ENCODE measurements at regions not wholly inside any gene's neighbourhood (a gene's known extent, or its start where the extent isn't known, plus 50 kb on each side); places are given as distances from the start of the nearest gene placed in this dataset.

- Mint-ChIP-seq H3K27ac (no peak overlapping the region), H3K36me3 (ENCODE audit: insufficient read depth in 1 of 3, low read depth in 3 of 3) (no peaks in the 10 kb centered on the region; a peak in 1 of 7 replicates), H3K4me3 (no peak overlapping the region; a peak in 1 of 5 replicates), H3K9me3 (no peaks in the 10 kb centered on the region; a peak in 1 of 5 replicates), H3K27me3 (ENCODE audit: low read depth) (no peaks in the 10 kb centered on the region), H3K4me1 (peaks cover 6 to 11% of the 10 kb centered on the region in 2 experiments)
- Histone ChIP-seq H4K20me1 (ENCODE audit: control insufficient read depth, insufficient read depth, insufficient read length) (no peaks in the 10 kb centered on the region), H3K4me1 (ENCODE audit: insufficient read depth, low read length) (no peaks in the 10 kb centered on the region), H3K79me1 (ENCODE audit: insufficient read depth, low read depth, low read length, poor library complexity, severe bottlenecking) (no peaks in the 10 kb centered on the region), H2BK15ac (ENCODE audit: low read depth, low read length) (no peak overlapping the region), H4K8ac (replicated peaks; ENCODE audit: insufficient read length, low read depth, low read length) (no peak overlapping the region), H2BK20ac (ENCODE audit: low read depth, low read length, poor library complexity, severe bottlenecking) (no peak overlapping the region), H3K4me2 (ENCODE audit: insufficient read depth, insufficient read length, low read length) (no peak overlapping the region), H3K18ac (ENCODE audit: insufficient read length, low read depth, low read length) (no peak overlapping the region), H2AFZ (ENCODE audit: low read length) (no peak overlapping the region), H3K27me3 (ENCODE audit: insufficient read depth, low read length) (no peaks in the 10 kb centered on the region), H3T11ph (ENCODE audit: low read length) (no peak overlapping the region), H3K4ac (ENCODE audit: low read depth, low read length) (no peak overlapping the region), H3K23me2 (ENCODE audit: insufficient read length, low read depth, low read length, poor library complexity, severe bottlenecking) (no peaks in the 10 kb centered on the region), H3K79me2 (ENCODE audit: insufficient read depth, low read length) (no peaks in the 10 kb centered on the region), H2BK5ac (ENCODE audit: insufficient read length, low read length) (no peak overlapping the region), H3K56ac (ENCODE audit: insufficient read length, low read depth, low read length) (no peak overlapping the region), H4K91ac (ENCODE audit: insufficient read length, low read depth, low read length) (no peak overlapping the region), H2BK12ac (ENCODE audit: insufficient read length, low read depth, low read length) (no peak overlapping the region), H4K5ac (ENCODE audit: insufficient read length, low read depth, low read length) (no peak overlapping the region), H3K9ac (ENCODE audit: extremely low read depth, insufficient read length, low read length) (no peak overlapping the region), H3K27ac (ENCODE audit: insufficient read length, low read depth, low read length) (no peak overlapping the region), H3K23ac (ENCODE audit: insufficient read length, low read depth, low read length) (no peak overlapping the region), H2AK5ac (ENCODE audit: insufficient read length, low read length) (no peak overlapping the region), H3K9me3 (ENCODE audit: control insufficient read depth, low read depth, low read length) (no peaks in the 10 kb centered on the region), H2BK120ac (ENCODE audit: low read depth, low read length, poor library complexity, severe bottlenecking) (no peak overlapping the region), H3K14ac (ENCODE audit: insufficient read depth, low read length) (no peak overlapping the region)
- no CpG with 5 or more reads among the region's 1 CpG for WGBS (ENCODE audit: extremely low coverage, insufficient read length, low lambda C conversion rate)
- no peak for DNase-seq
- no peak for TF ChIP-seq CTCF (conservative IDR thresholded peaks at IDR 0.05)
Observed at GRCh38 chr18:51649796-51650195, 452.3 kb upstream of the MEX3C start.
